Upper lobe of left lung (tissue), 4 donors: ENCODE measurements at regions not wholly inside any gene's neighbourhood (a gene's known extent, or its start where the extent isn't known, plus 50 kb on each side); places are given as distances from the start of the nearest gene placed in this dataset.

Source experiments
- CTCF ChIP-seq, 6 experiments: fragments of 450-650 bp in 4 of 6; fragments of 200-600 bp in 2 of 6; sonication (generic) in 2 of 6; IDR thresholded peaks; one replicate each; pipeline ENCODE4 v1.5.1; 2016 to 2019; ENCODE audit warnings: antibody characterized with exemption in 6 of 6
- EP300 ChIP-seq, 4 donors: sonication (generic); formaldehyde crosslinking; IDR thresholded peaks; one replicate each; pipeline ENCODE4 v1.5.1; 2017; ENCODE audit warnings: antibody characterized with exemption in 4 of 4, control low read depth in 2 of 4
- POLR2A ChIP-seq, 4 donors: fragments of 450-650 bp; IDR thresholded peaks; one replicate each; pipeline ENCODE4 v1.5.1; 2016 to 2017; ENCODE audit warnings: antibody characterized with exemption in 4 of 4, mild to moderate bottlenecking in 2 of 4
- POLR2AphosphoS5 ChIP-seq, 2 donors: sonication (generic); formaldehyde crosslinking; IDR thresholded peaks; one replicate each; pipeline ENCODE4 v1.5.1; 2017; ENCODE audit warnings: antibody characterized with exemption in 2 of 2

DNA sequence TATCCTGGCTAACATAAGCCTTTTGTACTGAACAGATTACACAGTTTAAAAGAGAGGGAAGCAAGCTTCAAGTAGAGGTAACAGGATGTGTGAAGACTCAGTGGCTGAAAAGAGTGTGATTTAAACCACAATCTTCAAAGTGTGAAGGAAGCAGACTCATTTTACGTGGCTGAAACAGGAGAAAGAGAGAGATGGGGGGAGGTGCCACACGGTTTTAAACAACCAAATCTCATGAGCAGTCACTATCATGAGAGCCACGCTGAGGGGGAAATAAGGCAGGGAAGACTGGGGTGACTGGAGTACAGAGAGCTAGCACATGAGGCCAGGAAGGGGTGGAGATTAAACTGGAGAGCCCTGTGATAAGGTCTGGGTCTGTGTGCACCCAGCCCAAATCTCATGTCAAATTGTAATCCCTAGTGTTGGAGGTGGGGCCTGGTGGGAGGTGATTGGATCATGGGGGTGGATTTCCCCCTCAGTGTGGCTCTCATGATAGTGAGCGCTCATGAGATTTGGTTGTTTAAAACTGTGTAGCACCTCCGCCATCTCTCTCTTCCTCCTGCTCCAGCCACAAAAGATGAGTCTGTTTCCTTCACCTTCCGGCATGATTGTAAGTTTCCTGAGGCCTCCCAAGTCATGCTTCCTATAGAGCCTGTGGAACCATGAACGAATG is 318.6 kb upstream of the CD180 start:
- TF ChIP-seq CTCF (IDR thresholded peaks at IDR 0.05), result no peak
- TF ChIP-seq EP300 (IDR thresholded peaks at IDR 0.05), result no peak
- TF ChIP-seq POLR2A (IDR thresholded peaks at IDR 0.05), result no peak
- no peak for TF ChIP-seq POLR2AphosphoS5 (IDR thresholded peaks at IDR 0.05)
